ENCODE measurements at regions not wholly inside any gene's neighbourhood (a gene's known extent, or its start where the extent isn't known, plus 50 kb on each side); places are given as distances from the start of the nearest gene placed in this dataset.
"Not testable (repeated sequence)": the region's sequence is repeated elsewhere in the genome, so short reads cannot be mapped to it uniquely, and the experiment has no call there.

GRCh38 chr9:39559384-39559783 is 203.9 kb downstream of the SPATA31A1 start:
- DNase-seq (ENCODE audit: insufficient read length, low spot score); FAIRE-seq: not testable (repeated sequence)
- peak; percentile 8 for TF ChIP-seq CTCF (IDR thresholded peaks at IDR 0.05; ENCODE audit: insufficient read depth, missing control alignments)

GRCh38 chr9:39566782-39567181 is 211.3 kb downstream of the SPATA31A1 start:
- DNase-seq (ENCODE audit: insufficient read length, low spot score); FAIRE-seq: not testable (repeated sequence)

GRCh38 chr9:39567396-39567795 is 211.9 kb downstream of the SPATA31A1 start:
- not testable (repeated sequence) for DNase-seq (ENCODE audit: insufficient read length, low spot score); FAIRE-seq

- FAIRE-seq, result not testable (repeated sequence)
These were observed 213.4 kb downstream of the SPATA31A1 start for GRCh38 chr9:39568900-39569299.

GRCh38 chr9:39573024-39574022 is 217.9 kb downstream of the SPATA31A1 start:
- FAIRE-seq; DNase-seq (ENCODE audit: insufficient read length, low spot score): not testable (repeated sequence)

More at GRCh38 chr9:39568900-39569299, 213.4 kb downstream of the SPATA31A1 start:
- not testable (repeated sequence) for DNase-seq (ENCODE audit: insufficient read length, low spot score)

- FAIRE-seq; DNase-seq (ENCODE audit: insufficient read length, low spot score): not testable (repeated sequence)
These were observed 223.5 kb downstream of the SPATA31A1 start for GRCh38 chr9:39579000-39579399.

GRCh38 chr9:39581296-39581695 is 225.8 kb downstream of the SPATA31A1 start:
- DNase-seq (ENCODE audit: insufficient read length, low spot score); FAIRE-seq: not testable (repeated sequence)

GRCh38 chr9:39582677-39583412 is 227.4 kb downstream of the SPATA31A1 start:
- not testable (repeated sequence) for DNase-seq (ENCODE audit: insufficient read length, low spot score); FAIRE-seq

- not testable (repeated sequence) for FAIRE-seq; DNase-seq (ENCODE audit: insufficient read length, low spot score)
These were observed 227.9 kb downstream of the SPATA31A1 start for GRCh38 chr9:39583413-39583747.

GRCh38 chr9:39585233-39585632 is 229.8 kb downstream of the SPATA31A1 start:
- FAIRE-seq; DNase-seq (ENCODE audit: insufficient read length, low spot score): not testable (repeated sequence)

GRCh38 chr9:39587844-39588499 is 232.5 kb downstream of the SPATA31A1 start:
- no peak for TF ChIP-seq CTCF (IDR thresholded peaks at IDR 0.05; ENCODE audit: insufficient read depth, missing control alignments)
- FAIRE-seq (no peak), DNase-seq (ENCODE audit: insufficient read length, low spot score) (no peak)

Data from D721Med (cell line).